A549 (cell line): ENCODE measurements at regions not wholly inside any gene's neighbourhood (a gene's known extent, or its start where the extent isn't known, plus 50 kb on each side); places are given as distances from the start of the nearest gene placed in this dataset.

ENCODE experiments used
- EP300 ChIP-seq, 2 experiments: fragments of >200 bp; sonication (Bioruptor Twin); formaldehyde crosslinking; IDR thresholded peaks; 2 replicates in 1 of 2; 3 replicates in 1 of 2; pipeline ENCODE4 v1.6.1; 2016 to 2017
- RCOR1 ChIP-seq: fragments of 150-350 bp; IDR thresholded peaks from 2 replicates; pipeline ENCODE4 v1.6.1; 2014; ENCODE audit warnings: antibody characterized with exemption, low read length, low read depth
- TP53 ChIP-seq: fragments of 250-450 bp; sonication (Bioruptor Pico); IDR thresholded peaks from 2 replicates; pipeline ENCODE4 v1.5.0; 2021; ENCODE audit warnings: mild to moderate bottlenecking, moderate library complexity
- TF ChIP-seq, protein P1 (sequence below): fragments of >200 bp; sonication (Bioruptor Twin); formaldehyde crosslinking; IDR thresholded peaks from 3 replicates; pipeline ENCODE4 v1.5.1; 2016

GRCh38 chr12:28890664-28891063 is 258.4 kb upstream of the FAR2 start:
- TF ChIP-seq, protein P1, sequence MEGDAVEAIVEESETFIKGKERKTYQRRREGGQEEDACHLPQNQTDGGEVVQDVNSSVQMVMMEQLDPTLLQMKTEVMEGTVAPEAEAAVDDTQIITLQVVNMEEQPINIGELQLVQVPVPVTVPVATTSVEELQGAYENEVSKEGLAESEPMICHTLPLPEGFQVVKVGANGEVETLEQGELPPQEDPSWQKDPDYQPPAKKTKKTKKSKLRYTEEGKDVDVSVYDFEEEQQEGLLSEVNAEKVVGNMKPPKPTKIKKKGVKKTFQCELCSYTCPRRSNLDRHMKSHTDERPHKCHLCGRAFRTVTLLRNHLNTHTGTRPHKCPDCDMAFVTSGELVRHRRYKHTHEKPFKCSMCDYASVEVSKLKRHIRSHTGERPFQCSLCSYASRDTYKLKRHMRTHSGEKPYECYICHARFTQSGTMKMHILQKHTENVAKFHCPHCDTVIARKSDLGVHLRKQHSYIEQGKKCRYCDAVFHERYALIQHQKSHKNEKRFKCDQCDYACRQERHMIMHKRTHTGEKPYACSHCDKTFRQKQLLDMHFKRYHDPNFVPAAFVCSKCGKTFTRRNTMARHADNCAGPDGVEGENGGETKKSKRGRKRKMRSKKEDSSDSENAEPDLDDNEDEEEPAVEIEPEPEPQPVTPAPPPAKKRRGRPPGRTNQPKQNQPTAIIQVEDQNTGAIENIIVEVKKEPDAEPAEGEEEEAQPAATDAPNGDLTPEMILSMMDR = no peak
- TF ChIP-seq TP53 (CRISPR knock-in tag) (no peak), RCOR1 (no peak), EP300 (IDR thresholded peaks at IDR 0.05) (no peak)
